NCI-H748 treated with DMSO at 0.1 percent for 48 hours (cell line): ENCODE measurements at regions not wholly inside any gene's neighbourhood (a gene's known extent, or its start where the extent isn't known, plus 50 kb on each side); places are given as distances from the start of the nearest gene placed in this dataset.

Source experiments
- DNase-seq: peaks from one replicate; lab custom pipeline; 2025; lab: John Stamatoyannopoulos, UW

DNA sequence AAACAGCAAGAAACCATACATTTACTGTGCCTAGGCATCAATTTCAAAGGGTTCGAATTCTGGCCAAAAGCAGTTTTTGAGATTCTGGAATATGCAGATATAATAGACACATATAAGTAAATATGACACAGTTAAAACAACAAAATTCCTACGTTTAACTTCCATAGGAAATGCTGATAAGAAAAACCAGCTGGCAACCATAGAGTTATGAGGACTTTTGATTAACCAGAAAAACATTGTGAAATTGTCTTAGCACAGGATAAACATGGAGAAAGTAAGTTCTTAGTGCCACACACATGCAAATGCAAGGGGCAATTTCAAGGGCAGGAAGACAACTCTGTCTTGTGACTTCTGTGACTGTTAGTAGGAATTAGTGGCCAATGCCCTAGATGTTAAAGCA, 702.1 kb downstream of the TNS3 start:
- no peak for DNase-seq

DNA sequence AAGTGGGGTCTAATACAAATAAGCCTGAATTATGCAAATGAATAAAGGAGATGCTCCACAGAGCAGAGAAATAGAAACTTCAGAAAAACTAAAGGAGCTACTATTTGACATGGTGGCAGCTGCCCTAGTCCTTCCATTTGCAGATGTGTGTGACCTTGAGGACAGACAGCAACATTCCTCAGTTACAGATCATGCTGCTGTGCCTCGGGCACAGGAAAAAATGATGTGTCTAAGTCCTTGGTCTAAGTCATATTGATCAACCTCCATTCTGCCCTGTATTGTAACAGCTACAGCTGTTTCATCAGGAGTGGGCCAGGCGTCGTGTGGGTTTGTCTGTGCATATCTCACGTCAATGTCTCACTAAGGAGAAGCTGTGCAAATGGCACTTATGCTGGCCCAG, 710.4 kb downstream of the TNS3 start:
- DNase-seq = no peak

DNA sequence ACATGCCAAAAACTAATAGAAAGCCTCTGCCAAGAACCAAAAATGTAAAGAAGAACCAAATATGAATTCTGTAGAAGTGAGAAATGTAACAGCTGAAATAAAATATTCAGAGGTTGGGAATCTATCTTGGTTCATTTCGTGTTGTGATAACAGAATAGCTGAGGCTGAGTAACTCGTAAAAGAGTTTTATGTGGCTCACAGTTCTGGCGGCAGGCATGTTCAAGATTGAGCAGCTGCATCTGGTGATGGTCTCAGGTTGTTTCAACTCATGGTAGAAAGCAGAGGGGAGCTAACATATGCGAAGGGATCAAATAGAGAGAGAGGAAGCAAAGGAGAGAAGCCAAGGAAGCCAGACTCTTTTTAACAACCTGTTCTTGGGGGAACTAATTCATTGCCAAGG, 717.2 kb downstream of the TNS3 start:
- no peak for DNase-seq

DNA sequence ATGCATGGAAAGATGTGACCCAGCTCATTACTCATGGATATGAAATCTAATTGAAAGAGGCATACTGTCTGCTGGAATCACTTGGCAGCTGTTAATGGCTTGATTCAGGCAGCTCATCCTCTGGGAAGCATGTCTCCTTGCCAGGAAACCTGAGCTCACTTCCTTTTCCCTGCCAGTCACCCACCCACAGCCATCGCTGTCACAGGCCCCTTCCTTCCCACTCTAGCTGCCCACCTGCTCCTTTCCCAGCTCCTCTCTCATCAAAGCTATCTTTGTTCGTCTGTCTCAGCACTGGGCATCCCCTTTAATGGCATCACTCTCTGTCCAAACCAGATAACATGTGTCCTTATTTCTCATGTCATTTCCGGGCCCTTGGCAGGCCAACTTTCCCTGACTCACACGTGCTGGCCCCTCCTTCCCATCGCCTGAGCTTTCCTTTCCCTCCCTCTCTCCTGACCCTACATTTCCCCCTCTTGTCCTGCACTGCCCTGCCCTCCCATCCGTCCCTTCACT, 721.9 kb downstream of the TNS3 start:
- no peak for DNase-seq

DNA sequence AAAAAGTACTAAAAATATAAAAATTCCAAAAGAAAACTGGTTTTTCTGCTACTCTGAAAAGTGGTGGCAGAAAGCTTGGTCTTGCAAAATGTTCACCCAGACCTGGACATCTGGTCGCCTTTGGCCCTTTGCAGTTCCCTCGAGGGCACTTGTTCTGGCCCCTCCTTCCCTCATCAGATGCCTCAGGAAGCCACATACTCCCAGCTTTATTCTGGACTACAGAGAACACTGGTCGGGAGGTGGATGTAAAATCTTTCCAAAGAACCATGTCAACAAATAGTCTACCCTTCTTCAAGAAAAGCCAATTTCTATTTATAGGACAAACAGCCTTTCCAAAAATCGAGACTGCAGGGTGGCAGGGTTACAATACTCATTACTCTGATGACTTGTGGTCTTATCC, 726.1 kb downstream of the TNS3 start:
- DNase-seq = no peak

DNA sequence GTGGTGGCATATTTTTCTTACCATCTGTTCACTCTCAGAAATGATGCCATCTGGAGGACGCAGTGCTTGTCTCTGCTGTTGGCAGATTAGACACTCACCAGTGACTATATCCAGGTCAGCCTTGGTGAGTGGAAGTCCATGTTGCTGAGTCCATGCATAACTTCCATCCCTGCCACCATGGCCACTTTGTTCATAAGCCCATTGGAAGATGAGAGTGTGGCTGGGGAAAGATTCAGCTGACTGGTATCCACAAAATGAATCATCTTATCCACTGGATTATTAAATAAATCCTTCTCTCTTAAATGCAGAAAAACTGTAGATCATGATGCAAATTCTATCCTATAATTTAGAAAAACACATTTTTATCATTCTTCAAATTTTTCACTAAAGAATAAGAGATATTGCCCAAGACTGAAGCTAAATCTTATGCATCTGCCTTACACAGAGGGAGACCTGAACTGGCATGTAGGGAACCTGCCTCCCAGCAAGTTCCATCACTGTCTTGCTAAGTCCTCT, 726.9 kb downstream of the TNS3 start:
- DNase-seq = no peak

DNA sequence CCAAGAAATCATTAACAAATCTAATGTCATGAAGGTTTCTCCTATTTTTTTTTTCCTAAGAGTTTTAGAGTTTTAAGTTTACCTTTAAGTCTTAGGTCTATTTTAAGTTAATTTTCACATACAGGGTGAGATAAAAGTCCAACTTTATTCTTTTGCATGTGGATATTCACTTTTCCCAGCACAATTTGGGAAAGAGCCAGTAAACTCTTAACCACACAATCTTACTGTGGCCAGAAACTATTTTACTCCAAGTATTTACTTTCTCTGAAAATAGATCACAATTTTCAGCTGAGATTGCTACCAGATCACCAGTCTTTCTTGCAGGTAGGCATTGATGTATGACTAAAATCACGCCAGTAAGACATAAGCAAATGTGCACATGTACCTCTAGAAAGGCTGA, 728.5 kb downstream of the TNS3 start:
- DNase-seq = no peak

DNA sequence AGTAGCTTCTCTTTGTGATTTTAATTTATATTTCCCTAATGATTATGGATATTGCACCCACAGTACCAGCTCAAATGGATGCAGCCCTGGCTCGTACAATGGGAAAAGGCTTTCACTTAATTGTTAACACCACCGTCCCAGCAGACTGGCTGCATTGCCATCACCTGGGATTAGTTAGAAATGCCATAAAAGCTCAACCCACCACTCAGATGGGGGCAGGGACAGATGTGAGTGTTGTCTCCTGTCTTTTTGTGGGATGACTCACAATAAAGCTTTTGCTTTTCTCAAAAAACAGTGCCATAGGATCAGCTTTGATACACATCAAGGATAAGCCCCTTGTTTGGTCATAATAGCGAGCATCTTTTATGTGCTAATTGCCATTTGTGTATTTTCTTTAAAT, 729.1 kb downstream of the TNS3 start:
- DNase-seq = no peak

DNA sequence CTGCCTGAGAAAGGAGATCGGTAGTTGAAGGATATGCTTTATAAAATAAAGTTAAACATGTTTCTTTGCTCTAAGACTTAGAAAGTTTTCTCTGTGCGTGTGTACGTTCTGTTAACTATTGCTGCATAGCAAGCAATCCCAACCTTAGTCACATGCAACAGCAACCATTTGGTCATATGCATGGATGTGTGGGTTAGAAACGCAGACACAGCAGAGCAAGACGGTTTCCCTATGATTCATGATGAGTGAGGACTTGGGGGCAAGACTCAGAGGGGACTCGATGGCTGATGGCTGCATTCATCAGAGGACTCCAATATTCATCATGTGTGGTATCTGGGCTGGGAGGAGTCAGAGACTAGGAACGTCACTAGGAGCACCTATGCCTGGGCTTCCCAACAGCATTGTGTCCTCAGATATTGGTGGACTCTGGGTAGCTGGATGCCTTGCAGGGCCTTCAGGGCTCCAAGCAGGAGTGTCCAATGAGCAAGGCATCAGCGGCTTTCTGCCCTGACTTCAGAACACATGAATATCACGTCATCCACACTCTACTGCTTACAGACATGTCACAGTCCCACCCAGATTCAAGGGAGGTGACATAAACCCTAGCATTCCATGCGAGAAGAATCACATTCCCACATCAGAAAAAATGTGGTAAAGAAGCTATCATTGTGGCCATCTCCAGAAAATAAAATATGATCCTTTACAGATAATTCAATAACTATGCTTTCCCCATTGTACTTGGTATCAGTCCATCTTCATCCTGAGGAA, 731.2 kb downstream of the TNS3 start:
- no peak for DNase-seq

DNA sequence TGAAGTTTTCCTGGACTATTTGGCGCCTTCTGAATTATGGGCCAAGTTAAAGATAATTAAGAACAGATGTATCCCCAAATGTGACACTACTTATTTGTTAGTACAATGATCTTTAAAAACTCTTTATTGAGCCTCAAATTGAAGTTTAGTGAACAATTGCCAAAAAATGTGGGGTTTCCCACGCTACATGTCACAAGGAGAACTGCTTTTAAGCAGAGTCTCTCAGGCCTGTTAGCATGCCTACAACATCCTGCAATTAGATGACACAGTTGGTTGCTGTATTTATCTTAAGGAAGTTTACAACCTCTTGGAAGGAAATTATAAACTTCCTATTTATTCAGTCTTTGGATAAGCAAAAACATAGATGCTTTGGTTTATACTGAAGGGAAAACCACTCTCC, 733.0 kb downstream of the TNS3 start:
- no peak for DNase-seq

DNA sequence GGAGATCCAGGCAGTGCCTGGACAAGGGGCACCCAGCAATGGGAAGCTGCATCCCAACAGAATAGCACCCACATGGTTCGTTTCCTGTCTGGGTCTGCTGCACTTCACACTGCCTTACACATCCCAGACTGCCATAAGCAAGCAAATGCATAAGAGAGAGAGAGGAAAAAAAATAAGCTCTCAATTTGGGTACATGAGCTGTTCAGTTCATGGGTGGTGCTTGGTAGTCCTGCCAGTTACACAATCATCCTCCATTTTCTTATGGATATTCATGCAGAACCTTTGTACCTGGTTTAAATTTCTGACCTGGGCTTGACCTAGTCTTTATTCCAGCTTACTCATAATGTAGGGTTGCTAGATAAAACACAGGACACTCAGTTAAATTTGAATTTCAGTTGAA, 733.6 kb downstream of the TNS3 start:
- DNase-seq = no peak

DNA sequence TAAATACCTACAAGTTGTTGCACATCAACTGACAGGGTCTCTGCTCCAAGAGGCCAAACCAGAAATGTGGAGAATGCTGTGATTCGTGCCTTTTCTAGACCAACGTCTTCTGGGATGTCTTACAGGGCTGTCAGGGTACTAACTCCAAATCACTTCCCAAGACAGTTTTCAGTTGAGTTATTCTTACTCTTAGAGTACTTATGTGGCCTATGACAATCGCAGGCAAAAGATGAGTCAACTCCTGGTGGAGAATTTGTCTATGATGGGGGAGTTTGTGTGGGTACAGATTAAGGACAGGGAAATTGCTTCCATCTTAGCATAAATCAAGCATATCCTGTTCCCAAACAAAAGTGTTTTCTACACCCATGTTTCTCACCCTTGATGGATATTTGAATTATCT, 734.8 kb downstream of the TNS3 start:
- DNase-seq = no peak

DNA sequence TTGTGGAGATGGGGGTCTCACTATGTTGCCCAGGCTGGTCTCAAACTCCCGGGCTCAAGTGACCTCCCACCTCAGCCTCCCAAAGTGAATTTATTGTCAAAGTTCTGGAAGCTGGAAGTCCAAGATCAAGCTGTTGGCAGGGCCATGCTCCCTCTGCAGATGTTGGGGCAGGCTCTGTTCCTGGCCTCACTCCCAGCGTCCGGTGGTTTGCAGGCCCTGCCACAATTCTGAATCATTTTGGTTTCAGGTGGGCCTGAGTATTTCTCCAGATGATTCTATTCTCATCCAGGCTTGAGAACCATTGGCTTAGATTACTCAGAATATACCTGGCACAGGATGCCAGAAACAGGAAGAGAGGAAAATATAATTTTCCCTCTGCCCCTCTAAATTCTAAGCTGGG, 737.4 kb downstream of the TNS3 start:
- DNase-seq = no peak

DNA sequence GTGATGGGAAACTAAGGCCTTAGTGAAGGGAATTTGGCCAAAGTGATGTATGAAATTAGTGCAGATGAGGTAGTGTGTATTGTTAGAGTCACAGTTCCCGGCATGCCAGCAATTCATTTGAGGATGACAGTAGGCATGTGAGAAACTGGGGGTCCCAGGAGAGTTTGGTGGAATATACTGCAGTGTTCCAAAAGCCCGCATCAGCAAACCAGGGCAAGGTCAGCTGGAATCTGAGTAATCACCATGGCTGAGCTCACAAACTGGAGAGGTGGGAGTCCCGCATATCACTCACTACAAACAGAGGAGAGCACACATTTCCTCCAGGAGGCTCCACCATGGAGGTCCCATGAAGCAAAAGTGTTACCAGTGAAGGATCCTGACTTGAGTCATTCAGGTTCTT, 740.7 kb downstream of the TNS3 start:
- DNase-seq = no peak

DNA sequence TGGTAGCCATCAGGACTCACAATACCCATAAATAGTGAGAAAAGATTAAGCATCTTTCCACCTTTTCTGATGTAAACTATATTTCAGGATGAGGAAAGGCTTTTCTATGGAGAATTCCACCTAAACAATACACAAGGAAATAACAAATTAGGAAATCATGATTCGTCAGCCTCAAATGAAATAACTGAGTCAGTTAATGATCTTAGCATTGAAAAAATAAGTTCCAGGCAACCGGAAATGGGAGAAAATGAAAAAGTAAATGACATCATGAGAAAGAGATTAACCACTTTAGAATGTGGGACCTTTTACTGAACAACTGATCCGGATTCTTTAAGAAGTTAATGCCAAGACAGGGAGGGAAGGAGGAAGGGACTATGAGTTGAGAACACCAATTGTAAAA, 742.3 kb downstream of the TNS3 start:
- DNase-seq = no peak

DNA sequence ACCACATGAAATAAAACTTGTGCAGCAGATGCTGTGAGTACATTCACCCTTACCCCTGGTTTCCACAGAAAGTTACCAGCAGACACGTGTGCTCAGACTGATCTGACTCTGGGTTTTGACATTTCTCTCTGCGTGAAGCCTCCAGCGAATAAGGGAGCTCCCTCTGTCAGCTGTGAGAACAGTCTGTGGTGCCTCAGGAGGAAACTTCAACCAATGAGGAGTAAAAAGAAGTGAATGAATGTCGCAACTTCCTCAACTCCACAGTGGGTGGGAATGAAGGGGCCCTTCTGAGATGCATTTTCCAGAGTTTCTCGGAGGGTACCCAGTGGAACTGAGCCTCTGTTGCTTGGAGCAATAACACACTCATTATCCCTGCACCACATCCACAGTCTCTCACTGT, 743.4 kb downstream of the TNS3 start:
- DNase-seq = no peak

DNA sequence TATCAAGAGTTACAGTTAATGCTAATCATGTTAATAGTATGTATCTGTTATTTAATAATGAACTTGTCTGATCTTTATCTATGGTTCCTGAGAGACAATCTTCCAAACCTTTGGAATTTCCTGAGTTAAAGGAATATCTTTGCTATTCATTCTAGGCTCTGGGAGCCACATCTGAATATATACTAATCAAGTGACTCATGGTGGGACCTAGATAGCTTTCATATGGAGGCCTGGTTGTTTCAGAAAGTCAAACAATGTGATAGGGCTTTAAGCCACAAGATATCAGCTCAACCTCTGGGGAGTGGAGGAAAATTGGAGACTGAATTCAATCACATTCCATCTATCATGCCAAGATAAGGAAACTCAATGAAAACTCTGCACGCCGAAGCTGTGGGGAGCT, 746.4 kb downstream of the TNS3 start:
- DNase-seq = no peak

DNA sequence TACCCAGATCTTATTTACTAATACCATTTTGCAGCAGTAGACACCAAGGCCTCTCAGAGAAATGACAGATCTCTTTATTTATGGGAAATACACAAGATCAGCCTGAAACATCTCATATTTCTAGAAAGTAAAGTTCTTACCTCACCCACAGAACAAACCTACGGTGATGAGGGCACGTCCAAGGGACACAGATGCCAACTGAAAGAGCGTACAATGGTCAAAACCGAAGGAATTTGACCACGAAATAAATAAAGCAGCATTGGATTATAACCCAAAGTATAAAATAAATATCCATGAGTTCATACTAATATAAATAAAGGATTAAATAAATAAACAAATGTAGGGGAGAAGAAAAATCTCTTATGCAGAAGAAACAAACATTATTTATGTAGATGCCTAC, 747.0 kb downstream of the TNS3 start:
- DNase-seq = no peak

DNA sequence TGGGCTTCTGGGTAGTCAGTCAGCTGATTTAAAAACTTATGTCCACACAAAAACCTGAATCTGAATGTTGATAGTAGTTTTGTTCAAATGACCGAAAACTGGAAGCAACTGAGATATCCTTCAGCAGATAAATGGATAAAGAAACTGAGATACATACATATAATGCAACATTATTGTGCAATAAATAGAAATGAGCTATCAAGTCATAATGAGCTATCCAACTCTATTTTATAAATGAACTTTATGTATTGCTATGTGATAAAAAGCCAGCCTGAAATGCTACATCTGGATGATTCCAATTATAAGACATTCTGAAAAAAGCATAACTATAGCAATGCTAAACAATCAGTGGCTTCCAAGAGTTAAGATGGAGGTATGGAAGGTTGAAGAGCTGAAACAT, 748.7 kb downstream of the TNS3 start:
- no peak for DNase-seq

DNA sequence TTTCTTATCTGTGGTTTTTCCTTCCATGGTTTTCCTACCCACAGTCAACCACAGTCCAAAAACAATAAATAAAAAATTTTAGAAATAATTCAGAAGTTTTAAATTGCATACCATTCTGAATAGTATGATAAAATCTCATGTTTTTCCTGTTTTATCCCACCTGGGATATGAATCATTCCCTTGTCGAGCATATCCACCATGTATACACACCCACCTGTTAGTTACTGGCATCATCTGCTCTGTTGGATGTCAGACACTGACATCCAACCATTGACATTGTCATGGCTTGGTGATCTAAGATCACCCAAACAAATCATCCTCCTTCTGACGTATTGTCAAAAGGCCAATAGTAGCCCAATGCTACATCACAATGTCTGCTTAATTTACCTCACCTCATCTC, 749.8 kb downstream of the TNS3 start:
- no peak for DNase-seq

DNA sequence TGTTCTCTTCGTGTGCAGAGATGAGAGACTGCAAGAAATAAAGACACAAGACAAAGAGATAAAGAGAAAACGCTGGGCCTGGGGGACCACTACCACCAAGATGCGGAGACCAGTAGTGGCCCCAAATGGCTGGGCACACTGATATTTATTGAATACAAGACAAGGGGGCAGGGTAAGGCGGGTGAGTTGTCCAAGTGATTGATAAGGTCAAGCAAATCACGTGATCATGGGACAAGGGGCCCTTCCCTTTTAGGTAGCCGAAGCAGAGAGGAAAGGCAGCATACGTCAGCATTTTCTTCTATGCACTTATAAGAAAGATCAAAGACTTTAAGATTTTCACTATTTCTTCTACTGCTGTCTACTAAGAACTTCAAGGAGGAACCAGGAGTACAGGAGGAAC, 762.1 kb downstream of the TNS3 start:
- DNase-seq = no peak

DNA sequence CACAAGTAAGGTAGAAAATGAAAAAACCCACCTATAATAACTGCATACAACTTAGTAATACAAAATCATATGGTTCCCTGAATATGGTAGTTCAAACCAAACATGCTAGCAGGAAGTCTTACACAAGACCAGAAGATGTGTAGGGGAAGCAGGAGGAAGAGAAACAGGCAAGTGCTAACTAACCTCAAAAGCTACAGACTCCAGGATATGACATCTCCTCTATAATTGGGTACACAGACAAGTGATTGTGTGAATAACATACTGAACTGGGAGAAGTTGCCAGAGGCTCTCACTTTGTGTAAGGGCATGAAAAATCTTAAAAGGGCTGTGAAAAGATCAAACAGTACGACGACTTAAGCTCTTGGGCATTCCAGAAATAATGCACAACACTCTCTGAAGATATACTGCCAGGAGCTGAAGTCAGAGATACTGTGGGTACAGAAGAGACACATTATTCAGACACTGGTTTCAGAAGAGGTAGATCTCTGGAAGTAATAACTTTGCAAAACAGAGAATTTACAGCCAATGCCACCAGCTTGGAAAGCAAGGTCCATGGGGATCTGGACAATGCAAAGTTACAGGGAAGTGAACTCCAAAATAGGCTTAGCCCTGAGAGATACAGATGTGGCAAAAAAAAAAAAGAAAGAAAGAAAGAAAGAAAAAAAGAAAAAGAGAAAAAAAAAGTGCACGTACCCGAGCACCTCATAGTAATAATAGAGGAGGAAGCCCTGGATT, 767.2 kb downstream of the TNS3 start:
- no peak for DNase-seq

DNA sequence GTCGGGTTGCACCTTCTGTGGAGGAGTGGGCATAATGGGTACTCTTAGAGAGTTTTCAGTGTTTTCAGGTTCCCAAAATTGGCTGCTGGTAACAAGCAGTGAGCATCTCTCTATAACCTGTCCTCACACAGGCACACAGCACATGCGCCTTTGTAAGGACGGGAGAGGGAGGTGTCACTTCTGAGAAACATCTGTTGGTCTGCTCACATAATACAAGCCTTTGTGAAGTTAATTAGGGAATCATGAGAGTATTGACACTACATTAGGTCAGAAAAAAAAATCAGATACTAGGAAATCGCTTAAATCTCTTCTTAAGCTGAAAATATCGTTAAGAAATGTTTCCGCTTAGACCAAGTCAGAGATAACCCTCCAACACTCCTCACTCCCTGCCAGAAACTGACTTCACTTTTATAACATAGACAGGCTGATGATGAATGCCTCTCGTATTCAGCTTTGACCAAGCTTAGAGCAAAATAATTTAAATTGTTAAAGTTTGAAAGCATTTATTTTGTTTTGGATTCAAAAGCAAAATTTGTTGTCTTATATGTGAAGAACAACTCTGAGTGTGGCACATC, 769.7 kb downstream of the TNS3 start:
- DNase-seq = no peak
